HG03565 (cell line): ENCODE measurements at regions not wholly inside any gene's neighbourhood (a gene's known extent, or its start where the extent isn't known, plus 50 kb on each side); places are given as distances from the start of the nearest gene placed in this dataset.

Experiments
- ATAC-seq: cut with Tn5 transposase; IDR thresholded peaks from one replicate; pipeline ENCODE4 v1.9.1; 2021; ENCODE audit warnings: mild to moderate bottlenecking, moderate library complexity; ENCODE audit not compliant: unreplicated experiment

GRCh38 chr5:35284364-35284763 is 54.1 kb upstream of the PRLR start:
- no peak for ATAC-seq

- no peak for ATAC-seq
Measured at GRCh38 chr5:35282810-35283209, 52.5 kb upstream of the PRLR start.

GRCh38 chr5:35281613-35282012 is 51.3 kb upstream of the PRLR start:
- ATAC-seq = no peak
